HepG2 (cell line): ENCODE measurements at regions not wholly inside any gene's neighbourhood (a gene's known extent, or its start where the extent isn't known, plus 50 kb on each side); places are given as distances from the start of the nearest gene placed in this dataset.
A peak's percentile ranks its signal among the peaks of the same experiment; 100 is the strongest.

ENCODE experiments used
- ASH2L ChIP-seq: fragments of 300-600, 200-600 bp; sonication (generic); IDR thresholded peaks from 2 replicates; pipeline ENCODE4 v1.7.0; 2017; ENCODE audit warnings: low read depth, mild to moderate bottlenecking, moderate library complexity, mixed read lengths, low read length; ENCODE audit not compliant: insufficient read length
- CAMTA2 ChIP-seq: sonication (generic); formaldehyde crosslinking; IDR thresholded peaks from 2 replicates; pipeline ENCODE4 v1.4.0; 2020; ENCODE audit warnings: mild to moderate bottlenecking, missing genetic modification reagents, borderline replicate concordance
- CCDC6 ChIP-seq: sonication (generic); formaldehyde crosslinking; IDR thresholded peaks from 2 replicates; pipeline ENCODE4 v1.8.1; 2022; ENCODE audit warnings: mild to moderate bottlenecking, missing genetic modification reagents, moderate library complexity
- CEBPZ ChIP-seq: IDR thresholded peaks from 2 replicates; pipeline ENCODE4 v1.6.1; 2012; ENCODE audit warnings: low read length, improper control_type of control experiment
- DDIT3 ChIP-seq: sonication (generic); formaldehyde crosslinking; IDR thresholded peaks from 2 replicates; pipeline ENCODE4 v1.4.0; 2020; ENCODE audit warnings: mild to moderate bottlenecking, missing genetic modification reagents
- E2F1 ChIP-seq: sonication (generic); formaldehyde crosslinking; IDR thresholded peaks from 2 replicates; pipeline ENCODE4 v1.5.0; 2020; ENCODE audit warnings: missing genetic modification reagents
- EHMT2 ChIP-seq: fragments of 200-600 bp; sonication (generic); IDR thresholded peaks from 2 replicates; pipeline ENCODE4 v1.7.0; 2017; ENCODE audit warnings: antibody characterized with exemption, low read depth, low read length, borderline replicate concordance
- IKZF5 ChIP-seq: IDR thresholded peaks from 2 replicates; pipeline ENCODE4 v1.6.1; 2018; ENCODE audit warnings: missing genetic modification reagents, mild to moderate bottlenecking, missing compliant biosample characterization
- IRF1 ChIP-seq: sonication (generic); formaldehyde crosslinking; IDR thresholded peaks from 2 replicates; pipeline ENCODE4 v1.4.0; 2020; ENCODE audit warnings: low read depth, mild to moderate bottlenecking, missing genetic modification reagents
- ISX ChIP-seq: sonication (generic); formaldehyde crosslinking; conservative IDR thresholded peaks from 2 replicates; pipeline ENCODE4 v1.5.0; 2020; ENCODE audit warnings: missing genetic modification reagents
- KDM5B ChIP-seq: sonication (generic); formaldehyde crosslinking; IDR thresholded peaks from 2 replicates; pipeline ENCODE4 v1.4.0; 2020; ENCODE audit warnings: missing genetic modification reagents, mild to moderate bottlenecking, borderline replicate concordance
- KDM6A ChIP-seq: IDR thresholded peaks from 2 replicates; pipeline ENCODE4 v1.6.1; 2016; ENCODE audit warnings: low read depth
- KLF11 ChIP-seq: IDR thresholded peaks from 2 replicates; pipeline ENCODE4 v1.6.1; 2016; ENCODE audit warnings: missing compliant biosample characterization
- MEF2D ChIP-seq: sonication (generic); formaldehyde crosslinking; IDR thresholded peaks from 2 replicates; pipeline ENCODE4 v1.5.1; 2020; ENCODE audit warnings: mild to moderate bottlenecking, missing genetic modification reagents
- RELA ChIP-seq: sonication (generic); formaldehyde crosslinking; IDR thresholded peaks from 2 replicates; pipeline ENCODE4 v1.4.0; 2020; ENCODE audit warnings: missing genetic modification reagents
- SETDB1 ChIP-seq: sonication (generic); formaldehyde crosslinking; IDR thresholded peaks from 2 replicates; pipeline ENCODE4 v1.5.1; 2020; ENCODE audit warnings: missing genetic modification reagents, mild to moderate bottlenecking, borderline replicate concordance
- SRY ChIP-seq: sonication (generic); formaldehyde crosslinking; IDR thresholded peaks from 2 replicates; pipeline ENCODE4 v1.8.0; 2022; ENCODE audit warnings: mild to moderate bottlenecking, missing genetic modification reagents
- TFE3 ChIP-seq: IDR thresholded peaks from 2 replicates; pipeline ENCODE4 v1.6.1; 2016
- TOPORS ChIP-seq: sonication (generic); formaldehyde crosslinking; IDR thresholded peaks from 2 replicates; pipeline ENCODE4 v1.8.0; 2023; ENCODE audit warnings: mild to moderate bottlenecking, missing genetic modification reagents
- ZBTB8A ChIP-seq: sonication (generic); formaldehyde crosslinking; IDR thresholded peaks from 2 replicates; pipeline ENCODE4 v1.4.0; 2020; ENCODE audit warnings: mild to moderate bottlenecking, low read depth, missing genetic modification reagents, borderline replicate concordance
- ZNF468 ChIP-seq: sonication (generic); formaldehyde crosslinking; IDR thresholded peaks from 2 replicates; pipeline ENCODE4 v1.8.0; 2022; ENCODE audit warnings: mild to moderate bottlenecking, moderate library complexity, missing genetic modification reagents
- ZNF564 ChIP-seq: sonication (generic); formaldehyde crosslinking; IDR thresholded peaks from 2 replicates; pipeline ENCODE4 v1.8.1; 2023; ENCODE audit warnings: mild to moderate bottlenecking, missing genetic modification reagents
- ZNF652 ChIP-seq: IDR thresholded peaks from 2 replicates; pipeline ENCODE4 v1.6.1; 2016; ENCODE audit warnings: low read depth, borderline replicate concordance
- ZNF772 ChIP-seq: sonication (generic); formaldehyde crosslinking; IDR thresholded peaks from 2 replicates; pipeline ENCODE4 v1.5.0; 2020; ENCODE audit warnings: mild to moderate bottlenecking, missing genetic modification reagents

- TF ChIP-seq IKZF5 (CRISPR knock-in tag) (no peak), SRY (no peak), CEBPZ (no peak), ISX (CRISPR knock-in tag) (no peak), ZNF772 (CRISPR knock-in tag) (no peak), MEF2D (no peak), ASH2L (peak; percentile 48), TFE3 (CRISPR knock-in tag) (peak; percentile 54; the same call in 1 of the 2 replicates), CCDC6 (peak; percentile 65; the same call in 1 of the 2 replicates), KLF11 (CRISPR knock-in tag) (no peak), ZNF652 (CRISPR knock-in tag) (no peak), ZNF468 (CRISPR knock-in tag) (no peak), DDIT3 (CRISPR knock-in tag) (no peak), IRF1 (CRISPR knock-in tag) (no peak), KDM6A (CRISPR knock-in tag) (peak; percentile 60), ZBTB8A (no peak), KDM5B (CRISPR knock-in tag) (no peak), RELA (CRISPR knock-in tag) (peak; percentile 75; the same call in 1 of the 2 replicates), E2F1 (CRISPR knock-in tag) (no peak), TOPORS (CRISPR knock-in tag) (0 out of 2 replicates have a peak, but pooled peaks have one; percentile 57), ZNF564 (no peak), EHMT2 (no peak; the same call in 1 of the 2 replicates), SETDB1 (CRISPR knock-in tag) (no peak), CAMTA2 (CRISPR knock-in tag) (no peak)
Observed at GRCh38 chr2:167816874-167817290, 430.5 kb downstream of the STK39 start (continued).
